K562 (cell line): ENCODE measurements at regions not wholly inside any gene's neighbourhood (a gene's known extent, or its start where the extent isn't known, plus 50 kb on each side); places are given as distances from the start of the nearest gene placed in this dataset.

ENCODE experiments used
- CTCF ChIP-seq, 3 experiments: IDR thresholded peaks in 2 of 3; conservative IDR thresholded peaks in 1 of 3; 2 replicates each; pipeline ENCODE4 v1.5.1; 2011 to 2012; ENCODE audit warnings: low read length in 3 of 3, mild to moderate bottlenecking in 3 of 3, control low read depth in 2 of 3, improper control_type of control experiment in 1 of 3, inconsistent platforms in 1 of 3, low read depth in 1 of 3, mixed read lengths in 1 of 3, moderate library complexity in 1 of 3; ENCODE audit not compliant: insufficient read depth in 2 of 3
- POLR2AphosphoS5 ChIP-seq: IDR thresholded peaks from 2 replicates; pipeline ENCODE4 v1.6.1; 2011; ENCODE audit warnings: mild to moderate bottlenecking, low read depth, low read length, moderate library complexity; ENCODE audit not compliant: control insufficient read depth, insufficient read depth
- REST ChIP-seq, 2 experiments: fragments of 450-650 bp; formaldehyde crosslinking in 1 of 2; IDR thresholded peaks; 2 replicates each; pipeline versions ENCODE4 v1.4.0 to v1.6.1; 2014 to 2020; ENCODE audit warnings: mild to moderate bottlenecking in 2 of 2, borderline replicate concordance in 1 of 2, low read depth in 1 of 2
- TBL1XR1 ChIP-seq, 2 experiments: IDR thresholded peaks; 2 replicates each; pipeline ENCODE4 v1.6.1; 2012; ENCODE audit warnings: improper control_type of control experiment in 2 of 2, low read length in 2 of 2, mild to moderate bottlenecking in 1 of 2
- XRCC3 ChIP-seq: fragments of 450-650 bp; IDR thresholded peaks from 2 replicates; pipeline ENCODE4 v1.6.1; 2017; ENCODE audit warnings: mild to moderate bottlenecking, moderate library complexity
- ZNF507 ChIP-seq: conservative IDR thresholded peaks from 2 replicates; pipeline ENCODE4 v1.6.1; 2017; ENCODE audit warnings: missing genetic modification characterization, missing compliant biosample characterization

DNA sequence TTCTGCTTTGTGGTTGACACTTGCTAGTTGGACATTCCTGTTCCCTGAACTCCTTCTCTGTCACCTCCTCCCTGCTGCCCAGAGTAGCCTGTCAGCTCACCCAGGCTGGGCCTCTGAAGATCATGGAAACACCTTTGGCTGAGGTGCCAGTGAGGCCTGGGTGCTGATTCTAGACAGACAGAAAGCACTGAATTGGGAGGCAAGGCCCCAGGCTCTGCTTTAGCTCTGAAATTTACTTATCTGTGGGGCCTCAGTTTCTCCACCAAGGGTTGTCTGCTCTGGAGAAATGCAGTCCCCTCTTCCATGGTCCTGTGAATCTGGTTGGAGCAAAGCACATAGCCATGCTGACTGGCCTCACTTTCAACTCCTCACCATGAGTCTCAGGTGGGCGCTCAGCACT is 104.6 kb upstream of the SIX3 start:
- TF ChIP-seq POLR2AphosphoS5, result no peak
- TF ChIP-seq ZNF507 (tag), result no peak
- no peak for TF ChIP-seq CTCF (IDR thresholded peaks at IDR 0.05 in 2 of 3, conservative IDR thresholded peaks at IDR 0.05 in 1 of 3; ENCODE audit: insufficient read depth in 2 of 3, low read depth in 1 of 3, low read length in 3 of 3)
- TF ChIP-seq TBL1XR1 (IDR thresholded peaks at IDR 0.05; ENCODE audit: low read length in 2 of 2), result no peak
- TF ChIP-seq REST (IDR thresholded peaks at IDR 0.05; ENCODE audit: borderline replicate concordance), result no peak
- no peak for TF ChIP-seq REST (CRISPR knock-in tag; IDR thresholded peaks at IDR 0.05; ENCODE audit: low read depth)
- no peak for TF ChIP-seq XRCC3
